ENCODE measurements at regions not wholly inside any gene's neighbourhood (a gene's known extent, or its start where the extent isn't known, plus 50 kb on each side); places are given as distances from the start of the nearest gene placed in this dataset.
"Not testable (repeated sequence)": the region's sequence is repeated elsewhere in the genome, so short reads cannot be mapped to it uniquely, and the experiment has no call there.

DNA sequence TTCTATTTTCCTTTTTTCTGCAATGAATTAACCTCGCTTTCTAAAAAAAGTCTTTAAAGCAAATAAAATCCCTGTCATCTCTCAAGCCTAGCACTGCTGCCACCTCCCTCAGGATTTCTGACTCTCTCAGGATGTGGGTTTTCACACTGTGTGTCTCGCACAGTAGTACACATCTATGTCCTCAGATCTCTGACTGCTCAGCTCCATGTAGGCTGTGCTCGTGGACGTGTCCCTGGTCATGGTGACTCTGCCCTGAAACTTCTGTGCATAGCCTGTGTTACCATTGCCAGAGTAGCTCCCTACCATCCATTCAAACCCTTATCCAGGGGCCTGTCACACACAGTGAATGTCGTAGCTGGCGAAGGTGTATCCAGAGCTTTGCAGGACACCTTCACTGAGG is 619.3 kb downstream of the TMEM121 start:
- DNase-seq (ENCODE audit: low spot score in 2 of 2); H3K4me1 ChIP-seq; H3K27me3 ChIP-seq (ENCODE audit: low read depth); H3K36me3 ChIP-seq (replicated peaks); H3K9me3 ChIP-seq; in situ Hi-C loops (cut with MboI; ENCODE audit: low sequenced_read_pairs); H3K4me3 ChIP-seq: not testable (repeated sequence)

DNA sequence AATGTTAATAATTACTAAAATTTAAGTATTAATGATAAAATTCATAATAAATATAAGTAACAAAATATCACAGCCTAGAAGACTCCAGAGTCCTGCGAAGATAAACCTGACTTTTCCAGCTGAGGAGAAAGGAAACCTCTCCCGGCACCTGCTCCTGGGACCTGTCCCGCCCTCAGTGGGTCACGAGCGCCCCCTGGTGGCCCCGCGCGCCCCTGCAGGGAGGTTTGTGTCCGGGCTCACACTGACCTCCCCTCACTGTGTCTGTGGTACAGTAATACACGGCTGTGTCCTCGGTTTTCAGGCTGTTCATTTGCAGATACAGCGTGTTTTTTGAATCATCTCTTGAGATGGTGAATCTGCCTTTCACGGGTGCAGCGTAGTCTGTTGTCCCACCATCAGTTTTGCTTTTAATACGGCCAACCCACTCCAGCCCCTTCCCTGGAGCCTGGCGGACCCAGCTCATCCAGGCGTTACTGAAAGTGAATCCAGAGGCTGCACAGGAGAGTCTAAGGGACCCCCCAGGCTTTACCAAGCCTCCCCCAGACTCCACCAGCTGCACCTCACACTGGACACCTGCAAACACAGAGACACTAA is 627.1 kb downstream of the TMEM121 start:
- H3K4me3 ChIP-seq; in situ Hi-C loops (cut with MboI; ENCODE audit: low sequenced_read_pairs); H3K9me3 ChIP-seq; H3K27me3 ChIP-seq (ENCODE audit: low read depth); H3K36me3 ChIP-seq (replicated peaks); H3K4me1 ChIP-seq: not testable (repeated sequence)
- peak; percentile 18 to 89 for DNase-seq (ENCODE audit: low spot score in 2 of 2)

DNA sequence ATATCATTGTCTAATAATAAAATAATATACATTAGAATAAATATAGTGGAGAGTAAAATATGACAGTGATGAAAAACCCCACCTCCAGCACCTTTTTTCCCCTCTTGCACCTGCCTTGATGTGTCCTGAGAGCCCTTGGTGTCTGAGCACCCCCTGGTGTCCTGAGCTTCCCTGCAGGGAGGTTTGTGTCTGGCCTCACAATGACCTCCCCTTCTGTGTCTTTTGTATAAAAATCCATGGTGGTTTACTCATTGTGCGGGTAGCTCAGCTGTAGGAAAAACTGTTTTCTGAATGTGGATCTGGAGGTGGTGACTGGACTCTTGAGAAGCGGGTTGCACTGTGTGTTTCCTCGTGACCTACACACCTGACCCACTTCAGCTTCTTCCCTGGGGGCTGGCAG is 636.9 kb downstream of the TMEM121 start:
- no peaks in the 10 kb centered on the region for H3K36me3 ChIP-seq (replicated peaks)
- no peaks in the 10 kb centered on the region for H3K27me3 ChIP-seq (ENCODE audit: low read depth)
- no peaks in the 10 kb centered on the region for H3K4me1 ChIP-seq
- H3K9me3 ChIP-seq = no peaks in the 10 kb centered on the region
- H3K4me3 ChIP-seq = no peak overlapping the region
- in situ Hi-C loops (cut with MboI; ENCODE audit: low sequenced_read_pairs) = no loop called here
- DNase-seq (ENCODE audit: low spot score in 2 of 2) = no peak

DNA sequence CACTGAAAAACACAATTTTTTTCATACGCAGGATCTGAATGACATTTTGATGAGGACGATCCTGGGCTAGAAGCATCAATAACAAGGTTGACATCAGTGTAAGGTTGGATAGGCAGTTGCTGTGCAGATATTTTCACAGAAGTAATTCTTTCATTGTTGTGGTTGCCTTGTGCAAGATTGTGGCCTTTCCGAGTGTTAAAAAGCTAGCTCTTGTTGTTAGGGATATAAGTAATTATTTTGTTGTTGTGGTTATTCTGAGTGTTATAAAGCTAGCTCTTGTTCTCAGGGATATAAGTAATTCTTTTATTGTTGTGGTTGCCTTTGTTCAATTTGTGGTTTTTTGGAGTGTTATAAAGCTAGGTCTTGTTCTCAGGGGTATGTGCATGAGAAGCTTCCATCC is 637.4 kb downstream of the TMEM121 start:
- DNase-seq (ENCODE audit: low spot score in 2 of 2); H3K9me3 ChIP-seq; H3K27me3 ChIP-seq (ENCODE audit: low read depth); H3K36me3 ChIP-seq (replicated peaks); H3K4me1 ChIP-seq; in situ Hi-C loops (cut with MboI; ENCODE audit: low sequenced_read_pairs); H3K4me3 ChIP-seq: not testable (repeated sequence)

DNA sequence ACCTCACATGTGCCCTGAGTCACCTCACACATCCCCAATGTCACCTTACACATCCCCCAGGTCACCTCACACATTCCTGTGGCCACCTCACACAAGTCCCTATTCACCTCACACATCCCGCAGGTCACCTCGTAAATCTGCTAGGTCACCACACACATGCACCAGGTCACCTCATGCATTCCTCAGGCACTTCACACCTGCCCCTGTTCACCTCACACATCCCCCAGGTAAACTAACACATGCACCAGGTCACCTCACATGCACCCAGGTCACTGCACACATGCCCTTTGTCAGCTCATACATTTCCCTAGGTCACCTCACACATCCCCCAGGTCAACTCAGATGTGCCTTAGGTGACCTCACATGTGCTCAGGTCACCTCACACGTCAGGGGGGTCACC is 639.8 kb downstream of the TMEM121 start:
- no peak overlapping the region for H3K4me3 ChIP-seq
- in situ Hi-C loops (cut with MboI; ENCODE audit: low sequenced_read_pairs) = no loop called here
- H3K4me1 ChIP-seq = no peaks in the 10 kb centered on the region
- H3K36me3 ChIP-seq (replicated peaks) = no peaks in the 10 kb centered on the region
- no peak for DNase-seq (ENCODE audit: low spot score in 2 of 2)
- no peaks in the 10 kb centered on the region for H3K27me3 ChIP-seq (ENCODE audit: low read depth)
- H3K9me3 ChIP-seq = no peaks in the 10 kb centered on the region

DNA sequence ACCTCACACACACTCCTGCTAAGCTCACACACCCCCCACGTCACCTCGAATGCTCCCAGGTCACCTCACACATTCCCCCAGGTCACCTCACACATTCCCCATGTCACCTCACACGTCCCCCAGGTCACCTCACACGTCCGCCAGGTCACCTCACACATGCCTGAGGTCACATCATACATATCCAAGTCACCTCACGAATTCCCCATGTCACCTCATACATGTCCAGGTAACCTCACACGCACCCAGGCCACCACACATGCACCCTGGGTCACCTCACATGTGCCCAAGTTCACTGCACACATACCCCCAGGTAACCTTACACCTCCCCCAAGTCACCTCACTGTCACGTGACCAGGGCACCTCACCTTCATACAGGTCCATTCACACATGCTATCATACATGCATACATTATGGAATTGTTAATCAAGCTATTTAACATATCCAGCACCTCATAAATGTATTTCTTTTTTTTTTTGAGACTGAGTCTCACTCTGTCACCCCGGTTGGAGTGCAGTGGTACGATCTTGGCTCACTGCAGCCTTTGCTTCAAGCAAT is 640.3 kb downstream of the TMEM121 start:
- H3K36me3 ChIP-seq (replicated peaks) = no peaks in the 10 kb centered on the region
- H3K4me3 ChIP-seq = no peak overlapping the region
- in situ Hi-C loops (cut with MboI; ENCODE audit: low sequenced_read_pairs) = no loop called here
- no peak for DNase-seq (ENCODE audit: low spot score in 2 of 2)
- no peaks in the 10 kb centered on the region for H3K4me1 ChIP-seq
- no peaks in the 10 kb centered on the region for H3K27me3 ChIP-seq (ENCODE audit: low read depth)
- no peaks in the 10 kb centered on the region for H3K9me3 ChIP-seq

DNA sequence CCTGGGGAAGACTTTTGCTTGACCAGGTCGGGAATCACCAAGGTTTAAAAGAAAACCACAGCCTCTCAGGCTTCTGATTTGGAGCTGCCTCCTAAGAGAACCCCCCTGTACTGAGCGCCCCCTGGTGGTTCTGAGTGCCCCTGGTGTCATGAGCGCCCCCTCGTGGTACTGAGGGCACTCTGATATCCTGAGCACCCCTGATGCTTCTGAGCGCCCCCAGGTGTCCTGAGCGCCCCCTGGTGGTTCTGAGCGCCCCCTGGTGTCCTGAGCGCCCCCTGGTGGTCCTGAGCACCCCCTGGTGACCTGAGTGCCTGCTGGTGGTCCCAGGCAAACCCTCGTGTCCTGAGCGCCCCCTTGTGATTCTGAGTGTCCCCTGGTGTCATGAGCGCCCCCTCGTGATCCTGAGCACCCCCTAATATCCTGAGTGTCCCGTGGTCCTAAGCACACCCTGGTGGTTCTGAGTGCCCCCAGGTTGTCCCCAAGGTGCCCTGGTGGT is 643.8 kb downstream of the TMEM121 start:
- H3K27me3 ChIP-seq (ENCODE audit: low read depth); H3K4me1 ChIP-seq; H3K4me3 ChIP-seq; H3K9me3 ChIP-seq; H3K36me3 ChIP-seq (replicated peaks); in situ Hi-C loops (cut with MboI; ENCODE audit: low sequenced_read_pairs): not testable (repeated sequence)
- DNase-seq (ENCODE audit: low spot score in 2 of 2) = peak in 1 of 2 experiments; percentile 23

DNA sequence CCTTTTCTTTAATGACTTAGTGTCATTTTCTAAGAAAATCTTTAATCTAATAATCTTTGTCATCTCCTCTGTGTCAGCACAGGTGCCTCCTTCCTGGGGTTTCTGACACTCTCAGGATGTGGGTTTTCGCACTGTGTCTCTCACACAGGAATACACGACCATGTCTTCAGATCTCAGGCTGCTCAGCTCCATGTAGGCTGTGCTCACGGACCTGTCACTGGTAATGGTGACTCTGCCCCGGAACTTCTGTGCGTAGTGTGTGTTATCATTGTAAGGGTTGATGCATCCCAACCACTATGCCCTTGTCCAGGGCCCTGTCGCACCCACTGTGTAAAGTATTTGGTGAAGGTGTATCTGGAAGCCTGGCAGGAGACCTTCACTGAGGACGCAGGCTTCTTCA is 647.8 kb downstream of the TMEM121 start:
- H3K27me3 ChIP-seq (ENCODE audit: low read depth) = no peaks in the 10 kb centered on the region
- no peak overlapping the region for H3K4me3 ChIP-seq
- DNase-seq (ENCODE audit: low spot score in 2 of 2) = no peak
- in situ Hi-C loops (cut with MboI; ENCODE audit: low sequenced_read_pairs) = no loop called here
- no peaks in the 10 kb centered on the region for H3K9me3 ChIP-seq
- H3K4me1 ChIP-seq = no peaks in the 10 kb centered on the region
- H3K36me3 ChIP-seq (replicated peaks) = no peaks in the 10 kb centered on the region

DNA sequence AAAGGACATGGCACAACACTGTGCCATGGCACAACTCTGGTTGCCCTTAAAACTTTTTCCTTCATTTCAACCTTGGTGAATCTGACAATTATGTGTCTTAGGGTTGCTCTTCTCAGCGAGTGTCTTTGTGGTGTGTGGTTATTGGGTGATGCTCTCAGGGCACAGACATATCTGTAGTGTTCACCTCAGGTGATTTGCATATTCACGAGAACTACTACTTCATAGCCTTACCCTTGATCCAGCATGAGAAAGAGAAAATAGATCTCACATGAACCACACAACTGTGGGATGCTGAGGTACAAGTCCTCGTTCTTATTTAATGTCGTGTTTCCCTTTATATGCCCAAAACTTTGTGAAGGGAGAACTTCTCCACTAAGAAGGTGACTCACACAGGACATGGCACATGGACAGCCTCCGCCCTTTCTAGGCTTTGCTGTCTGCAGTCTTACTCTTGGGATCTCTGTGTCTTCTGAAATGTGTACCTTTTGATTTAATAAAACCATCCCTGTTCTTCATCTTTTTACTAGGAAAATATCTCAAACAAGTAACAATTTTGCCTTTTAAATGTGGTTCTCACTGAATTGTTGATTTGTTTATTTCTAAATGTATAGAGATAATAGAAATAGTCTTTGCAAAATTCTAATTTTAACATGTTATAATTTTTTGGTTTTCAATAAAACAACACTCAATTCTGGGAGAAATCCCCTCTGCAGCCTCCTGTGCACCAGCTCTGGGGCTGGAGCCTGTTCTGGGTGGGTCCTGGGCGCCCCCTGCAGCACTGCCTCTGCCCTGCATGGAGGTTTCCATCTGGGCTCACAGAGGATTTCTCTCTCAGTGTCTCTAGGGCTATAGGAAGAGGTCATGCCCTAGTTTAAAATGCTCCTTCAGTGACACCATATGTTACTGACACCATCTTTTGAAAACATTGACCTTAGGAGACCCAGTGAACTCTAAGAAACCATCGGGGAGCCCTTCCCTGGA is 651.2 kb downstream of the TMEM121 start:
- in situ Hi-C loops (cut with MboI; ENCODE audit: low sequenced_read_pairs); H3K4me1 ChIP-seq; H3K36me3 ChIP-seq (replicated peaks); H3K9me3 ChIP-seq; DNase-seq (ENCODE audit: low spot score in 2 of 2); H3K27me3 ChIP-seq (ENCODE audit: low read depth); H3K4me3 ChIP-seq: not testable (repeated sequence)

DNA sequence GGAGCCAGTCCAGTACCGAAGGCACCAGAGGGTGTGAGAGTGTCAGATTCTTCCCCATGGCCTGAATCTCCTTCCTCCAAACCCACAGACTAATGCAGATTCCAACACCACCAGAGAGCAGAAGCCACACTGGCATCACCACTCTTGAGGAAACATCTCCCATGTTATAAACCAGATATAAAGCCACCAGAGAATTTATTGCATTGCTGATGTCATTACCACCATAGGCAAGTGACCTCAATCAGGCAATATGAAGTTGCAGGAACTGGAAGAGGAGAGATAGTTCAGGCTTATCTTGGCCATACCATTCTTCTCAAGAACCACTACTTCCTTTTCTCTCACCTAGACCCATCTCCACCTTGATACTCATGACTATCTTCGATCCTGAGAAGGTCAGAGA is 653.4 kb downstream of the TMEM121 start:
- no peak overlapping the region for H3K4me3 ChIP-seq
- in situ Hi-C loops (cut with MboI; ENCODE audit: low sequenced_read_pairs) = no loop called here
- no peaks in the 10 kb centered on the region for H3K9me3 ChIP-seq
- H3K4me1 ChIP-seq = no peaks in the 10 kb centered on the region
- H3K36me3 ChIP-seq (replicated peaks) = no peaks in the 10 kb centered on the region
- no peaks in the 10 kb centered on the region for H3K27me3 ChIP-seq (ENCODE audit: low read depth)
- DNase-seq (ENCODE audit: low spot score in 2 of 2) = no peak

DNA sequence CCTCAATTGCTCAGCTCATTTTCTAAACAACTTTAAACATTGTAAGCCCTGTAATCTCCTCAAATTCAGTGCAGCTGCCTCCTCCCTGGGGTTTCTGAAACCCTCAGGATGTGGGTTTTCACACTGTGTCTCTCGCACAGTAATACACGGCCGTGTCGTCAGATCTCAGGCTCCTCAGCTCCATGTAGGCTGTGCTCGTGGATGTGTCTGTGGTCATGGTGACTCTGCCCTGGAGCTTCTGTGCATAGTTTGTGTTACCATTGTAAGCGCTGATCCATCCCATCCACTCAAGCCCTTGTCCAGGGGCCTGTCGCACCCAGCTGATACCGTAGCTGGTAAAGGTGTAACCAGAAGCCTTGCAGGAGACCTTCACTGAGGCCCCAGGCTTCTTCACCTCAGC is 658.4 kb downstream of the TMEM121 start:
- DNase-seq (ENCODE audit: low spot score in 2 of 2); H3K36me3 ChIP-seq (replicated peaks); H3K4me3 ChIP-seq; in situ Hi-C loops (cut with MboI; ENCODE audit: low sequenced_read_pairs); H3K27me3 ChIP-seq (ENCODE audit: low read depth); H3K4me1 ChIP-seq; H3K9me3 ChIP-seq: not testable (repeated sequence)

DNA sequence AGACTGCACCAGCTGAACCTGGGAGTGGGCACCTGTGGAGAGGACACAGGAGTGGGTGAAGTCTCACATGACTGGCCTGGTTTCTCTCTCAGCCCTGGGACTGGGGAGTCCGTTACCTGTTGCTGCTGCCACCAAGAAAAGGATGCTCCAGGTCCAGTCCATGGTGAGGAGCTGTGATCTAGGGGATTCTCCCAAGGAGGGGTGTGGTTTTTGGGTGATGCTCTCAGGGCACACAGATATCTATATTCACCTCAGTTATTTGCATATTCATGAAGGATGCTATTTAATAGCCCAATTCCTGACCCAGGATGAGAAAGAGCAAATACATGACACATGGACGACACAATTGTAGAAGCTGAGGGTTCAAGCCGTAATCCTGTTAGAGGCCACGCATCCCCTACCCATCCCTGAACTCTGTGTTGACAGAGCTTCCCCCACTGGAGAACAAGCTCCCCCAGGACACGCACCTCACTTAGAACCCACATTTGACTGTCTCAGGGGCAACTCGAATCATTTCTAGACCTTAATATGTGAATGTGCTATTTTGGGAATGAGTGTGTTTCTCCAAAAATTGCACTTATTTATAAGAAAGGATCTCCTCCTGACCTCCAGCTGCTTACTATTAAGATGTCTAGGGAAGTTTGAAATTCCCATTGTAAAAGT is 658.9 kb downstream of the TMEM121 start:
- in situ Hi-C loops (cut with MboI; ENCODE audit: low sequenced_read_pairs); H3K9me3 ChIP-seq; H3K36me3 ChIP-seq (replicated peaks); DNase-seq (ENCODE audit: low spot score in 2 of 2); H3K4me1 ChIP-seq; H3K27me3 ChIP-seq (ENCODE audit: low read depth); H3K4me3 ChIP-seq: not testable (repeated sequence)

DNA sequence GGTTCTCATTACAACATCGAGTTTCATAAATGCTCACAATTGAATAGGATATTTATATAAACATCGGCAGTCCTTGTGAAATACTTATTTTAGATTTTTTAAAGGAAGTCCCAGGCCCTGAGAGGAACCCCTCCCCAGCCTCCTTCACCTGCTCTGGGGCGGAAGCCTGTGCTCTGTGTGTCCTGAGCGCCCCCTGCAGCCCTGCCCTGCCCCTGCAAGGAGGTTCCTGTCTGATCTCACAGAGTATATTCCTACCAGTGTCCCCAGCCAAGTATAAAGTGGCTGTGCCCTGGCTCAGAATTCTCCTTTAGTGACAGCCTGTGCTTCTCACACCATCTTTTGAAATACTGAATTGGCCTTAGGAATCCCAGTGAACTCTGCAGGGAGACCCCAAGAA is 659.5 kb downstream of the TMEM121 start:
- in situ Hi-C loops (cut with MboI; ENCODE audit: low sequenced_read_pairs) = no loop called here
- no peaks in the 10 kb centered on the region for H3K9me3 ChIP-seq
- peak in 1 of 2 experiments; percentile 22 for DNase-seq (ENCODE audit: low spot score in 2 of 2)
- H3K36me3 ChIP-seq (replicated peaks) = no peaks in the 10 kb centered on the region
- no peak overlapping the region for H3K4me3 ChIP-seq
- H3K27me3 ChIP-seq (ENCODE audit: low read depth) = no peaks in the 10 kb centered on the region
- no peaks in the 10 kb centered on the region for H3K4me1 ChIP-seq

DNA sequence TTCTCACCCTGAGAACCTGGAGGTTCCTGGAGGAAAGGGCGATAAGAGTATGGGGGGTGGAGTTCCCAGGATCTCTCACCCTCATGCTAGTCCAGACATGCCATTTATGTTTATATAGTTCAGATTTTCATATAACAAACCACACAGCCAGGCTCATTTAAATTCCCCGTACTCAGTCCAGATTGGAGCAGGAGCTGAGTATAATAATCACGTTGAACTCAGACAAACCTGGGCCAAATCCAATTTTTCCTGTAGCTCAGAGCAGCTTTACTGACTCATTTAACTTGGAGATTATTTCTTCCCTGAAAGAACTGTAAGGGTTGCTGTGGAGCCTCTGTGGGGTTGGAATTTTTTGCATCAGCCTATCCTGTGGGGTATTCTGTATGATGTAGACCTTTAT is 660.8 kb downstream of the TMEM121 start:
- H3K36me3 ChIP-seq (replicated peaks) = no peaks in the 10 kb centered on the region
- no peaks in the 10 kb centered on the region for H3K27me3 ChIP-seq (ENCODE audit: low read depth)
- no peaks in the 10 kb centered on the region for H3K9me3 ChIP-seq
- no peaks in the 10 kb centered on the region for H3K4me1 ChIP-seq
- in situ Hi-C loops (cut with MboI; ENCODE audit: low sequenced_read_pairs) = no loop called here
- DNase-seq (ENCODE audit: low spot score in 2 of 2) = no peak
- no peak overlapping the region for H3K4me3 ChIP-seq

Data from HAP-1 (cell line).